ENCODE measurements at regions not wholly inside any gene's neighbourhood (a gene's known extent, or its start where the extent isn't known, plus 50 kb on each side); places are given as distances from the start of the nearest gene placed in this dataset.
"Not testable (repeated sequence)": the region's sequence is repeated elsewhere in the genome, so short reads cannot be mapped to it uniquely, and the experiment has no call there.

DNA sequence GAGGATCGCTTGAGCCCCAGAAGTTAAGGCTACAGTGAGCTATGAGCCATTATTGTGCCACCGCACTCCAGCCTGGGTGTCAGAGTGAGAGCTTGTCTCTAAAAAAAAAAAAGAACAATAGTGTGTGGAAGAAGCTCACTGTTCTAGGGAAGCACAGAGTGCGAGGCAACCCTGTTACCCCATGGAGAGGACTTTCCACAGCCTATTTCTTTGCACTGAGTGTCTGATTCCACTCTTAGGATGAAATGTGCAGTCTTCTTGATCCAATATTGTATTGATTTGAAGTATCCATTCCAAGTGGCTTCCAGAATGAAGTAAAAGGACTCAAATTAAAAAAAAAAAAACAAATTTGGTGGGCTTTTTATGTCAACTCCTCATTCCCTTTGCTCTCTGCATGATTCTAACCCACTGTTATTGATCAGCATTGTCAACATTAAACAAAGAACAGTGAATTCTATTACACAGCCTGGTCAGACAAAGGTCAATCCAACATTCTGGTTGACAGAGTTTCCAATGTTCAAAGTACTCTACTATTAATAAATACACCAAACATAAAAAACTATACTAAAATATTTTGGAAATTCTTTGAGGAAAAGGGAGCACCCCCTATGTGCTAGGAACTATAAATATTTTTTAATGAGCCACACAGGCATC is 150.2 kb upstream of the PTPRG start:
- peaks cover 0 to 6% (median 0%) of the 10 kb centered on the region in 3 donors for H3K9me3 Mint-ChIP-seq
- no peak overlapping the region for H3K27ac Mint-ChIP-seq
- H3K36me3 Mint-ChIP-seq, result peaks cover 1% of the 10 kb centered on the region
- H3K27me3 Mint-ChIP-seq, result peaks cover 7% of the 10 kb centered on the region
- H3K4me1 Mint-ChIP-seq, result no peaks in the 10 kb centered on the region
- no peak overlapping the region for H3K4me3 Mint-ChIP-seq

DNA sequence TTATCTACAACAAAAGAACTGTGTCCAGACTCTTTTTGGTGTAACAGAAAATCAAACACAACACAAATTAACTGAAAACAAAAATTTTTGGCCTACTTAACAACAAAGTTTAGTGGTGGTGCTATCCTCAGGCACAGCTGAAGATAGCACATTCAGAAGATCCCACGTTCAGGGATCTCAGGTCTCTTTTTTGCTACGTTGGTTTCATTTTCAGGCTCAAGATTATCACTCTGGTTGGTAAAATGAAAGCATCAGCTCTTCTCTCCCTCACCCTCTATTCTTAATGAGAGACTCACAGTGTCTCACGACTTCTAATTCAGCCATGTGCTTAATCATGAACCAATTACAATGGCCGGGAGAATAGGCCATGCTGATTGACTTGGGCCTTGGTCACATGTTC is 146.9 kb upstream of the PTPRG start:
- Mint-ChIP-seq H3K4me1 (no peaks in the 10 kb centered on the region), H3K4me3 (no peak overlapping the region), H3K9me3 (peaks cover 0 to 4% (median 0%) of the 10 kb centered on the region in 3 donors), H3K36me3 (peaks cover 1% of the 10 kb centered on the region), H3K27ac (no peak overlapping the region), H3K27me3 (no peaks in the 10 kb centered on the region)

DNA sequence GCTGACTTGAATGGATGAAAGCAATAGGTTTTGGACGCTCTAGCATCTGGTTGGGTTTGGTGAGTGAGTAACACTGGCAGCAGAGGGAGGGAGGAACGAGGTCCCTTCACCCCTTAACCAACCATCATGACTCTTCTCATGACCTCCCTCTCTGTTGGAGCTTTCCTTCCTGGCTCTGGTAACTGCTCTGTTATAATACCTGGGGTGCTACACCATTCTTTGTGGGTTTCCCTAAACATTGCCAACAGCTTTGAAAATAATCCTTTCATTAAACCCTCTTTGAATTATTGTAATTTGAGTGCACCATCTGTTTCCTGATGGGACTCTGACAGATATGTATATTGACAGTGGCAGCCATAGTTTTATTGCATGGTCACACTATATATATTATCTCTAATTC is 146.2 kb upstream of the PTPRG start:
- H3K36me3 Mint-ChIP-seq, result peaks cover 1% of the 10 kb centered on the region
- no peaks in the 10 kb centered on the region for H3K27me3 Mint-ChIP-seq
- peaks cover 0 to 4% (median 0%) of the 10 kb centered on the region in 3 donors for H3K9me3 Mint-ChIP-seq
- H3K4me1 Mint-ChIP-seq, result peaks cover 0 to 2% (median 0%) of the 10 kb centered on the region in 3 donors
- no peak overlapping the region for H3K27ac Mint-ChIP-seq
- no peak overlapping the region for H3K4me3 Mint-ChIP-seq

DNA sequence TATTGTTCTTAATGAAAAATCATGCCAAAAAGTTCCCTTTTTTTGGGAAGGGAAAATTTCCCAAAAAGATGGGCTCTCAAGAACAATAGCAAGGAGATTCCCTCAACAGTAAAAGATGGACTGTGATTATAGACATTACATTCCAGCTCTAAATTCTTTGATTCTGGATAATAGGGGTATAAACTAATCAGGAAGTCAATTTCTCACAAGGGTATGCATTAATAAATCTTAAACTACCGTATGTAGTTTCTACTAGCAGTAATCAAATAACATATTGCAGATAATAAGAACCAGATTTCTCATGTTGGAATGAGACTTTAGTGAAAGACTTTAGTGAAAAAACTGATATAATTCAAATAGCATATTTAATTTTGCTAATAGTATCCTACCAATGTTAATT is 144.8 kb upstream of the PTPRG start:
- H3K27ac Mint-ChIP-seq, result no peak overlapping the region
- H3K36me3 Mint-ChIP-seq, result peaks cover 1% of the 10 kb centered on the region
- H3K4me1 Mint-ChIP-seq, result peaks cover 0 to 5% (median 2%) of the 10 kb centered on the region in 3 donors

DNA sequence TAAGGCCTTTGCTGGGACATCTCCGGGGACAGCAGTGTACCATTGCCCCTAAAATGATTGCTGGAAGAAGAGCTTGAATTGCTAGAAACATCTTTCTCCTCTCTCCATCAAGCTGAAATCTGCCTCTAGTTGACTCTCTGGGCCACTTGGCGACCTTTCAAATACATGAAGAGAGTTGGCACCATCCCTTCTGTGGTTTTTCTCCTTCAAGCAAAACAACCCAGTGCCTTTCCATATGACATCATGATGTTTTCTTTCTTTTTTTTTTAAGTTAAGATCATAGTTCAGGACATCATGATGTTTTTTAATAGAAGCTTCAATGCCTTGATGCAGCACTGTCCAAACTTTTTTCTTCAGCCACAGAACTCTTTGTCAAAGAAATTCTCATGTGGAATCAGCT is 144.0 kb upstream of the PTPRG start:
- Mint-ChIP-seq H3K27ac (peak overlapping the region in 1 of 3 donors; percentile 40), H3K4me1 (peaks cover 0 to 5% (median 2%) of the 10 kb centered on the region in 3 donors), H3K9me3 (peaks cover 0 to 6% (median 0%) of the 10 kb centered on the region in 3 donors), H3K4me3 (no peak overlapping the region), H3K36me3 (peaks cover 1% of the 10 kb centered on the region), H3K27me3 (no peaks in the 10 kb centered on the region)

More for the DNA sequence above, 144.8 kb upstream of the PTPRG start:
- Mint-ChIP-seq H3K4me3 (no peak overlapping the region), H3K9me3 (peaks cover 0 to 4% (median 0%) of the 10 kb centered on the region in 3 donors), H3K27me3 (no peaks in the 10 kb centered on the region)

DNA sequence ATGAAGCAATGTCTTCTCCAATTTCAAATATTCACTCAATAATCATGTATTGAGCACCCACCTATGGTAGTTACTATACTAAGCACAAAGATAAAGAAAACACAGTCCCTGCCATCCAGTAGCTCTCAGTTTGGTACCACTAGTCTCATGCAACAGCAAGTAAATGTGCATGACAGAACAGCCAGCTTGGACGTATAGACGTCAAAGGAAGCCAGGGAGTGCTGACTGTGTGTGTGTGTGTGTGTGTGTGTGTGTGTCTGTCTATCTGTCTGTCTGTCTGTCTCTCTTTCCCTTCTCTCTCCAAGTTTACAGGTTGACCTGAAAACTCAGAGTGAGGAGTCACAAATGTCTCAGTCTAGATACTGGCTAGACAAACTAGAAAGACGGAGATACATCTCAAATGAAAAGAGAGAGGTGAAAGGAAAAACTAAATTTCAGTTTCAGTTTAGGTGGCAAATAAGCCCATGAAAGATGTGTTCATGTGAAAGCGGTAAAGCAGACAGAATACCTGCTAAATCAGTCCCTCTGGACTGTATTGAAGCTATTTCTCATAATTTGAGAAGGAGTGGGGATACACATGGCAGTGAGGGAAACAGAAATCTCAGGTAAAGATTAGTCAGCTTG is 141.1 kb upstream of the PTPRG start:
- Mint-ChIP-seq H3K9me3 (peaks cover 0 to 2% (median 0%) of the 10 kb centered on the region in 3 donors), H3K4me3 (peak overlapping the region in 1 of 4 donors; percentile 31), H3K27me3 (no peaks in the 10 kb centered on the region), H3K4me1 (peaks cover 0 to 5% (median 2%) of the 10 kb centered on the region in 3 donors), H3K36me3 (no peaks in the 10 kb centered on the region), H3K27ac (no peak overlapping the region)

DNA sequence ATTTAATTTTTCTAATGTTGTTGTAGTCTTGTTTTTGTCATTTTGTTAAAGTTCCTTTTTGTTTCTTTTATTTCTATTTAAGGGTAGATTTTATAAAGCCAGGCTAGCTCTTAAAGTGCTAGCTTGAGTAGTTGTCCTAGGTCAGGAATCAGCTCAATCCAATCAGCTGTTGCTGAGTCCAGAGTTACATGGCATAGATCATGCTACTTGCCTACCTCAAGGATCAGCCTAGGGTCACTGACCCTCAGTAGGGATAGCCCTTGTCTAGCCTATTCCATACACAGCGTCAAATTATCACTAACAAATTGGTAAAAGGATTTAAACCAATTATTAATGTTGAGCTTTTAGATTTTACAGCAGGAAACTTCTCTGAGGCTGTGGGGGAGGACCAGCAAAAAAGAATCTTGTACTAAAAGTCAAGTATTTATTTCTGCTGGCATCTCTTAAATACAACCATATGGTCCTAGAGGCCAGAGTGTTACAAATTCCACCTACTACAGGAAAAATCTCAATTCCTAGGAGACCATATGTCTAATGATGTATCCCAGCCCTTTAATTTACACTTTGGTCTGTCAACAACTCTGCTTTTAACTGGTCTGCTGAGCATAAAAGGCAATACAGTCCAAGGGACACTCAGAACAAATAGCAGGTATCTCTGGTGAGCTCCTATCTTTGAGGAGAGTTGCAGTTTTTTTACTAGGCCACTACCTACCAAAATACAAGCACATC is 138.3 kb upstream of the PTPRG start:
- Mint-ChIP-seq H3K4me3 (no peak overlapping the region), H3K4me1 (peaks cover 0 to 5% (median 2%) of the 10 kb centered on the region in 3 donors), H3K9me3 (peaks cover 0 to 2% (median 0%) of the 10 kb centered on the region in 3 donors), H3K27me3 (no peaks in the 10 kb centered on the region), H3K36me3 (no peaks in the 10 kb centered on the region), H3K27ac (peak overlapping the region in 1 of 3 donors; percentile 6)

DNA sequence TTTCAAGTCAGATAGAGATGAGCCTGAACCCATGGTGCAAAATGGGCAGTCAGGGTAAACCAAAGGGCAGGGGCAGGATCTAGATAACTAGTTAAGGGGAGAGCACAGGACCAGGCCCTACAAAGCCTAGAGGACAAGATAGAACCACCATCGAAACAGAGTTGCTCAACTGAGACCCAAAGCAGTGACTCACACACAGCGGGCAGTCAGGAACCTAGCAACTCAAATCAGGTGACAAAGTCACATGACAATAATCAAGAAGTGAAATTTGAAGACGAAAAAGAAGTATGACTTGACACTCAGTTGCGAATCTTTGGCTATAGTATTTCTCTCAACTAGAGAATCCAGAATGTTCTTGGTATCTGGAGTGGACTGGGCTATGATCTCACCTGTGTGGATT is 136.0 kb upstream of the PTPRG start:
- H3K27ac Mint-ChIP-seq, result no peak overlapping the region
- no peaks in the 10 kb centered on the region for H3K36me3 Mint-ChIP-seq
- peaks cover 0 to 3% (median 2%) of the 10 kb centered on the region in 3 donors for H3K9me3 Mint-ChIP-seq
- peaks cover 1% of the 10 kb centered on the region for H3K27me3 Mint-ChIP-seq
- H3K4me3 Mint-ChIP-seq, result no peak overlapping the region
- H3K4me1 Mint-ChIP-seq, result peaks cover 0 to 2% (median 2%) of the 10 kb centered on the region in 3 donors

DNA sequence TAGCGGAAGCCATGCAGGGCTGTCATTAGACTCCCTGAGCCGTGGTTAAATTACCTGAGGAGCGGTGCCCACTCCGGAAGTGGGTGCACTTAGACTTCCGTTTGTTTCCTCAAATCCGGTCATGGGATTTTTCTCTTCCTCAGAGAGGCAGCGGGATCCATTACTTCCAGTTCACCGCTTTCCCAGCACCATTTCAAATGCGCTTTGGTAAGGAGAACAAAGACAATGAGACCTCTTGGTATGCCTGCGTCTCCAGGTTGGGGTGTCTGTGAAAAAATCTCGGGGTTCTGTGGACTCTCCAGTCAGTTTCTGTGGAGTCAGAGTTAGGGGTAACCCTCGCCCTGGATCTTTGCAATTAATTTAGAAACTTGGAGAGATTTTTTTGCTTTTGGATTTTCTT is 132.3 kb upstream of the PTPRG start:
- peaks cover 0 to 3% (median 0%) of the 10 kb centered on the region in 3 donors for H3K9me3 Mint-ChIP-seq
- no peaks in the 10 kb centered on the region for H3K4me1 Mint-ChIP-seq
- peaks cover 1% of the 10 kb centered on the region for H3K27me3 Mint-ChIP-seq
- H3K27ac Mint-ChIP-seq, result no peak overlapping the region
- H3K36me3 Mint-ChIP-seq, result no peaks in the 10 kb centered on the region
- H3K4me3 Mint-ChIP-seq, result no peak overlapping the region

DNA sequence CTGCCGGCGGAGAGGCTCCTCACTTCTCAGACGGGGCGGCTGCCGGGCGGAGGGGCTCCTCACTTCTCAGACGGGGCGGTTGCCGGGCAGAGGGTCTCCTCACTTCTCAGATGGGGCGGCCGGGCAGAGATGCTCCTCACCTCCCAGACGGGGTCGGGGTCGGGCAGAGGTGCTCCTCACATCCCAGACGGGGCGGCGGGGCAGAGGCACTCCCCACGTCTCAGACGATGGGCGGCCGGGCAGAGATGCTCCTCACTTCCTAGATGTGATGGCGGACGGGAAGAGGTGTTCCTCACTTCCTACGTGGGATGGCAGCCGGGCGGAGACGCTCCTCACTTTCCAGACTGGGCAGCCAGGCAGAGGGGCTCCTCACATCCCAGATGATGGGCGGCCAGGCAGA is 126.5 kb upstream of the PTPRG start:
- H3K4me1 Mint-ChIP-seq, H3K27me3 Mint-ChIP-seq, H3K36me3 Mint-ChIP-seq, H3K4me3 Mint-ChIP-seq, H3K27ac Mint-ChIP-seq, H3K9me3 Mint-ChIP-seq: not testable (repeated sequence)

DNA sequence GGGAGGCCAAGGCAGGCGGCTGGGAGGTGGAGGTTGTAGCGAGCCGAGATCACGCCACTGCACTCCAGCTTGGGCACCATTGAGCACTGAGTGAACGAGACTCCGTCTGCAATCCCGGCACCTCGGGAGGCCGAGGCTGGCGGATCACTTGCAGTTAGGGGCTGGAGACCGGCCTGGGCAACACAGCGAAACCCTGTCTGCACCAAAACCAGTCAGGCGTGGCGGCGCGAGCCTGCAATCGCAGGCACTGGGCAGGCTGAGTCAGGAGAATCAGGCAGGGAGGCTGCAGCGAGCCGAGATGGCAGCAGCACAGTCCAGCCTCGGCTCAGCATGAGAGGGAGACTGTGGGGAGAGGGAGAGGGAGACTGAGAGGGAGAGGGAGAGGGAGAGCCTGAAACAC is 126.0 kb upstream of the PTPRG start:
- H3K27ac Mint-ChIP-seq, H3K36me3 Mint-ChIP-seq, H3K9me3 Mint-ChIP-seq, H3K4me3 Mint-ChIP-seq, H3K4me1 Mint-ChIP-seq, H3K27me3 Mint-ChIP-seq: not testable (repeated sequence)

DNA sequence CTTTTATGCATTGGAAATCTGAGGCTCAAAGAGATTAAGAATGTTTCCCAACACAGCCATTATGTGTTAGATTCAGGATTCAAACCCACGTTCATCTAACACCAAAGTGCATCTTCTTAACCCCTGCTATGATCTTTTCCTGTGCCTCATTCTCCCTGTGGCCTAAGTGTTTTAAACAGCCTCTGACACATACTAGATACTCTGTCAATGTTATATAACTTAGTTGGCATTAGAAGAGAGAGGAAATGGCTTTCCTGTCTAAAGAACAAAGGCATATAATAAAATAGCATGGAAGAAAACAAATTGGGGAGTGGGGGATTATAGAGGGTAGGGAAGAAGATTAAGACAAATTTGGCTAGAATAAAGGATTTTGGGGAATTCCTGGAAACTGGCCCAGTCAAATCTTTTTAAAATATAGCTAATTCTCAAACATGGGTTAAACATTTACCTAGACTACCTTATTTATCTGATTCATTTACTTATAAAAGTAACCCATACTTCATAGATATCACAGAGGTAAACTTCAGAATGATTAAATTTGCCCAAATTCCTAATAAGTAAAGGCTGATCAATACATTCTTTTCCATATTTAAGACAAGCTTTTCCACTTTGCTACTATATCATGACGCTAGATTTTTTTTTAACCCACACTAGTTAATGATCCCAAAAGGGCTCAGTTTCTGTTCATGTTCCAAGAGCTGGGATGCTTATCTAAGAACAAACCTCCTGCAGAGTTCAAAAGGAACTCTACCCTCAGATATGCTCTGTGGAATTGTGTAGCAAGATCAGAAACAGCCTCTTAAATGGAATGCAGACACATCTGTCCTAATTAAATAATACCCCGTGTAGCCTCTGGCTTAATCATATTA is 122.9 kb upstream of the PTPRG start:
- no peaks in the 10 kb centered on the region for H3K4me1 Mint-ChIP-seq
- peaks cover 2% of the 10 kb centered on the region for H3K27me3 Mint-ChIP-seq
- peaks cover 0 to 4% (median 0%) of the 10 kb centered on the region in 3 donors for H3K9me3 Mint-ChIP-seq
- H3K36me3 Mint-ChIP-seq, result no peaks in the 10 kb centered on the region
- H3K27ac Mint-ChIP-seq, result no peak overlapping the region
- no peak overlapping the region for H3K4me3 Mint-ChIP-seq

DNA sequence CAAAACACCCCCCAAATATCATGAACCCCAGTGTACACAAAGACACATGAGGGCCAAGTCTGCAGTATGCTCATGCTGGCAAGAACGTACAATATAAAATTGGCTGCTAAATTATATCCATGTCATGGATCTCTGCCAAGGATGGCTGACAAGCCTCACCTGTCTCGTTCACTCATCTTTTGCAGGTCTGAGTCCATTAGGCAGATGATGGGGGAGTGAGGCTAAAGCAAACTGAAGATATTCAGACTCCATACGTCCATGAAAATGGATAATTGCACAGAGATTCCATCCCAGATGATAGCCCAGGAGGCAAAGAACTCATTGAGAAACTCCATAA is 122.3 kb upstream of the PTPRG start:
- Mint-ChIP-seq H3K36me3 (no peaks in the 10 kb centered on the region), H3K9me3 (peaks cover 0 to 4% (median 0%) of the 10 kb centered on the region in 3 donors), H3K4me1 (no peaks in the 10 kb centered on the region), H3K4me3 (no peak overlapping the region), H3K27me3 (peaks cover 2% of the 10 kb centered on the region), H3K27ac (no peak overlapping the region)

DNA sequence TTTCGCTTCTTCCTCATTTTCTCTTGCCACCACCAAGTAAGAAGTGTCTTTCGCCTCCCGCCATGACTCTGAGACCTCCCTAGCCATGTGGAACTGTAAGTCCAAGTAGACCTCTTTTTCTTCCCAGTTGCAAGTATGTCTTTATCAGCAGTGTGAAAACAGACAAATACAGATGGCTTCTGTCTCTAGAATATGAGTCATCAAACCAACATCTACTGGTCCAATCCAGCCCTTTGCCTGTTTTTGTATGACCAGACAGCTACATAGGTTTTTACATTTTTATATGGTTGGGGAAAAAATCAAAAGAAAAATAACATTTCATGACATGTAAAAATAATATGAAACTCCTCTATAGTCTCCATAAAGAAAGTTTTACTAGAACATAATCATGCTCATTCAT is 118.7 kb upstream of the PTPRG start:
- H3K4me1 Mint-ChIP-seq, result no peaks in the 10 kb centered on the region
- H3K36me3 Mint-ChIP-seq, result no peaks in the 10 kb centered on the region
- H3K27me3 Mint-ChIP-seq, result peaks cover 2% of the 10 kb centered on the region
- peaks cover 0 to 6% (median 0%) of the 10 kb centered on the region in 3 donors for H3K9me3 Mint-ChIP-seq
- H3K4me3 Mint-ChIP-seq, result no peak overlapping the region
- H3K27ac Mint-ChIP-seq, result no peak overlapping the region

DNA sequence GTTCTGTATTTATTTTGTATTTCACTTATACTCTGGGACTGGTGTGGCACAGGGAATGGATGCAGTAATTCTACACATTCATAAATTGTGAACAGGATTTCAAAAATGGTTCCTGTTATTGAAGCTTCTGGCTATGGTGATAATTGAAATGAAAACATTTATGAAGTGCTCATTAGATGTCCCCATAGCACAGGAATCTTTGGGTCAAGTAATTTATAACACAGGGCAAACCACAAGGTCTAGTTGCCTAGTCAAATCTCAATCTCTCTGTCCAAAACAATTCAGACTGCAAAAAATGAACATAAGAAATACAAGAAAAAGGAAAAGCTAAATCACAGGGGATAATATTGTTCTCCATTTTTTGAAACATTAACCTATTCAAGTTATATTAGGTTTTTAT is 117.5 kb upstream of the PTPRG start:
- Mint-ChIP-seq H3K4me1 (no peaks in the 10 kb centered on the region), H3K27me3 (peaks cover 2% of the 10 kb centered on the region), H3K9me3 (peaks cover 0 to 6% (median 0%) of the 10 kb centered on the region in 3 donors), H3K4me3 (no peak overlapping the region), H3K36me3 (no peaks in the 10 kb centered on the region), H3K27ac (no peak overlapping the region)
